Progenitor cell of endocrine pancreas (in vitro differentiated cells): ENCODE measurements at regions not wholly inside any gene's neighbourhood (a gene's known extent, or its start where the extent isn't known, plus 50 kb on each side); places are given as distances from the start of the nearest gene placed in this dataset.

ENCODE experiments used
- DNase-seq: peaks from one replicate; pipeline ENCODE4 v3.0.0; 2021; ENCODE audit warnings: low spot score; ENCODE audit not compliant: unreplicated experiment
- H3K27ac Mint-ChIP-seq: 2 replicates; pipeline ENCODE4 v1.8.0; 2021; ENCODE audit warnings: mild to moderate bottlenecking, moderate library complexity, mixed read lengths
- H3K27me3 Mint-ChIP-seq: 2 replicates; pipeline ENCODE4 v1.8.0; 2021; ENCODE audit warnings: mixed read lengths
- H3K36me3 Mint-ChIP-seq: 2 replicates; pipeline ENCODE4 v1.8.0; 2022; ENCODE audit warnings: mixed read lengths; ENCODE audit not compliant: insufficient read depth
- H3K4me1 Mint-ChIP-seq: 2 replicates; pipeline ENCODE4 v1.8.0; 2021; ENCODE audit warnings: low read depth, mixed read lengths
- H3K4me3 Mint-ChIP-seq: 2 replicates; pipeline ENCODE4 v1.8.0; 2021; ENCODE audit warnings: low read depth, mild to moderate bottlenecking, moderate library complexity, mixed read lengths
- H3K9me3 Mint-ChIP-seq: 2 replicates; pipeline ENCODE4 v1.8.0; 2021; ENCODE audit warnings: low read depth, mixed read lengths
- CTCF ChIP-seq: fragments of 200-600 bp; sonication (generic); IDR thresholded peaks from one replicate; pipeline ENCODE4 v1.5.0; 2021; ENCODE audit warnings: antibody characterized with exemption, mild to moderate bottlenecking; ENCODE audit not compliant: unreplicated experiment

- Mint-ChIP-seq H3K4me1 (no peaks in the 10 kb centered on the region), H3K27ac (no peak overlapping the region), H3K27me3 (no peaks in the 10 kb centered on the region), H3K4me3 (no peak overlapping the region), H3K36me3 (no peaks in the 10 kb centered on the region), H3K9me3 (no peaks in the 10 kb centered on the region)
- DNase-seq, result no peak
- TF ChIP-seq CTCF, result no peak
These were observed 150.9 kb downstream of the TBX5 start for GRCh38 chr12:114254998-114255397.

- Mint-ChIP-seq H3K27ac (no peak overlapping the region), H3K4me3 (no peak overlapping the region), H3K4me1 (no peaks in the 10 kb centered on the region), H3K36me3 (no peaks in the 10 kb centered on the region), H3K9me3 (no peaks in the 10 kb centered on the region), H3K27me3 (no peaks in the 10 kb centered on the region)
- TF ChIP-seq CTCF, result no peak
- no peak for DNase-seq
These were observed 151.8 kb downstream of the TBX5 start for GRCh38 chr12:114253976-114254778.

GRCh38 chr12:114248527-114248926, 157.4 kb downstream of the TBX5 start:
- DNase-seq, result no peak
- H3K27ac Mint-ChIP-seq, result no peak overlapping the region
- no peaks in the 10 kb centered on the region for H3K36me3 Mint-ChIP-seq
- no peak for TF ChIP-seq CTCF
- H3K4me1 Mint-ChIP-seq, result peaks cover 10% of the 10 kb centered on the region
- H3K4me3 Mint-ChIP-seq, result no peak overlapping the region
- peaks cover 8% of the 10 kb centered on the region for H3K27me3 Mint-ChIP-seq
- no peaks in the 10 kb centered on the region for H3K9me3 Mint-ChIP-seq

- H3K27ac Mint-ChIP-seq, result no peak overlapping the region
- H3K9me3 Mint-ChIP-seq, result no peaks in the 10 kb centered on the region
- H3K36me3 Mint-ChIP-seq, result no peaks in the 10 kb centered on the region
- H3K27me3 Mint-ChIP-seq, result peaks cover 13% of the 10 kb centered on the region
- peaks cover 10% of the 10 kb centered on the region for H3K4me1 Mint-ChIP-seq
- peak; percentile 21 for TF ChIP-seq CTCF
- no peak for DNase-seq
- H3K4me3 Mint-ChIP-seq, result no peak overlapping the region
These were observed 160.4 kb downstream of the TBX5 start for GRCh38 chr12:114245555-114245954.

- Mint-ChIP-seq H3K4me1 (peaks cover 8% of the 10 kb centered on the region), H3K27me3 (peaks cover 29% of the 10 kb centered on the region), H3K27ac (no peak overlapping the region), H3K4me3 (no peak overlapping the region), H3K36me3 (no peaks in the 10 kb centered on the region), H3K9me3 (no peaks in the 10 kb centered on the region)
- no peak for DNase-seq
- TF ChIP-seq CTCF, result no peak
These were observed 163.9 kb downstream of the TBX5 start for GRCh38 chr12:114241973-114242434.
